Spleen (tissue), 7 donors: ENCODE measurements at regions not wholly inside any gene's neighbourhood (a gene's known extent, or its start where the extent isn't known, plus 50 kb on each side); places are given as distances from the start of the nearest gene placed in this dataset.

Experiments used
- CTCF ChIP-seq, 11 experiments: fragments of 200-600 bp in 7 of 11; fragments of 450-650 bp in 4 of 11; sonication (generic) in 4 of 11; IDR thresholded peaks in 8 of 11; conservative IDR thresholded peaks in 3 of 11; 1 replicate in 7 of 11; 2 replicates in 4 of 11; pipeline versions ENCODE4 v1.4.0 to v1.8.0; 2016 to 2021; ENCODE audit warnings: antibody characterized with exemption in 11 of 11, inconsistent platforms in 4 of 11, mild to moderate bottlenecking in 1 of 11
- POLR2A ChIP-seq, 3 donors: fragments of 450-650 bp; IDR thresholded peaks; one replicate each; pipeline ENCODE4 v1.5.1; 2017; ENCODE audit warnings: antibody characterized with exemption in 3 of 3, mild to moderate bottlenecking in 1 of 3
- POLR2AphosphoS5 ChIP-seq, 3 donors: sonication (generic); formaldehyde crosslinking; IDR thresholded peaks; one replicate each; pipeline ENCODE4 v1.5.1; 2017; ENCODE audit warnings: antibody characterized with exemption in 3 of 3
- donor health status: DM: no; HTN: no; CAD: no; lungs with moderate emphysema.
- donor health status: DM: no; HTN: no; CAD: no.
- donor health status: DM: no; HTN: no; CAD: no.

GRCh38 chr1:239139801-239140200 is 246.6 kb upstream of the CHRM3 start:
- TF ChIP-seq CTCF (IDR thresholded peaks at IDR 0.05 in 8 of 11, conservative IDR thresholded peaks at IDR 0.05 in 3 of 11) (no peak), POLR2A (IDR thresholded peaks at IDR 0.05) (no peak), POLR2AphosphoS5 (IDR thresholded peaks at IDR 0.05) (no peak)
